Esophagus squamous epithelium (tissue), 4 donors: ENCODE measurements at regions not wholly inside any gene's neighbourhood (a gene's known extent, or its start where the extent isn't known, plus 50 kb on each side); places are given as distances from the start of the nearest gene placed in this dataset.

ENCODE experiments used
- POLR2A ChIP-seq, 4 donors: fragments of 450-650 bp; IDR thresholded peaks; one replicate each; pipeline ENCODE4 v1.6.1; 2017; ENCODE audit warnings: antibody characterized with exemption in 4 of 4, mild to moderate bottlenecking in 4 of 4, moderate library complexity in 3 of 4
- TF ChIP-seq, protein P1 (sequence below), 6 experiments: fragments of 450-650 bp in 4 of 6; fragments of 200-600 bp in 2 of 6; sonication (generic) in 2 of 6; IDR thresholded peaks; one replicate each; pipeline ENCODE4 v1.5.1; 2016 to 2019; ENCODE audit warnings: antibody characterized with exemption in 6 of 6, mild to moderate bottlenecking in 4 of 6, moderate library complexity in 4 of 6

DNA sequence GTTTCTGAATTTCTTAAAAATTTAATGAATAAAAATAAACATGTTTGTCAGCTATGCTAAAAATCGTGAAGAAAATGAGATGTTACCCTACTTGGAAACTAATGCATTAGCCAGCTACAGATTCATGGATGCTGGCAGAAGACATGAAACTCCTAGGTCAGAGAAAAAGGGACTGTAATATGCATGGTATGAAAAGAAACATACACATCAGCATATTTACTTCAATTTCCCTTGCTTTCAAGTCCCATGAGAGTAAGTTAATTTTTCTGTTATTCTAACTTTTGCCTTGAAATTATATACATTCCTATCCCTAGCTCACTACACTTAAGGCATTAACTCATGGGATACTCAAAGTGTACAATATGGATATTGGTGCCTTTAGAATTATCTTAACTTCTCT lies 2041.4 kb upstream of the LRRTM1 start:
- TF ChIP-seq, protein P1, sequence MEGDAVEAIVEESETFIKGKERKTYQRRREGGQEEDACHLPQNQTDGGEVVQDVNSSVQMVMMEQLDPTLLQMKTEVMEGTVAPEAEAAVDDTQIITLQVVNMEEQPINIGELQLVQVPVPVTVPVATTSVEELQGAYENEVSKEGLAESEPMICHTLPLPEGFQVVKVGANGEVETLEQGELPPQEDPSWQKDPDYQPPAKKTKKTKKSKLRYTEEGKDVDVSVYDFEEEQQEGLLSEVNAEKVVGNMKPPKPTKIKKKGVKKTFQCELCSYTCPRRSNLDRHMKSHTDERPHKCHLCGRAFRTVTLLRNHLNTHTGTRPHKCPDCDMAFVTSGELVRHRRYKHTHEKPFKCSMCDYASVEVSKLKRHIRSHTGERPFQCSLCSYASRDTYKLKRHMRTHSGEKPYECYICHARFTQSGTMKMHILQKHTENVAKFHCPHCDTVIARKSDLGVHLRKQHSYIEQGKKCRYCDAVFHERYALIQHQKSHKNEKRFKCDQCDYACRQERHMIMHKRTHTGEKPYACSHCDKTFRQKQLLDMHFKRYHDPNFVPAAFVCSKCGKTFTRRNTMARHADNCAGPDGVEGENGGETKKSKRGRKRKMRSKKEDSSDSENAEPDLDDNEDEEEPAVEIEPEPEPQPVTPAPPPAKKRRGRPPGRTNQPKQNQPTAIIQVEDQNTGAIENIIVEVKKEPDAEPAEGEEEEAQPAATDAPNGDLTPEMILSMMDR (IDR thresholded peaks at IDR 0.05): no peak
- no peak for TF ChIP-seq POLR2A (IDR thresholded peaks at IDR 0.05)
